ENCODE measurements at regions not wholly inside any gene's neighbourhood (a gene's known extent, or its start where the extent isn't known, plus 50 kb on each side); places are given as distances from the start of the nearest gene placed in this dataset.
"Not testable (repeated sequence)": the region's sequence is repeated elsewhere in the genome, so short reads cannot be mapped to it uniquely, and the experiment has no call there.

- ChIA-PET POLR2A (no interaction called here), CTCF (no interaction called here)
- no peak overlapping the region for H2AFZ ChIP-seq (ENCODE audit: low read depth, low read length)
- TF ChIP-seq FOS (IDR thresholded peaks at IDR 0.05; ENCODE audit: borderline replicate concordance, insufficient read depth, low read length): no peak
- TF ChIP-seq MAX (IDR thresholded peaks at IDR 0.05; ENCODE audit: insufficient read depth, insufficient read length): no peak
- no peak for TF ChIP-seq POLR2AphosphoS5 (IDR thresholded peaks at IDR 0.05; ENCODE audit: insufficient read depth, low read depth, low read length)
- DNase-seq (ENCODE audit: low read depth, low spot score) (no peak), FAIRE-seq (no peak)
- H3K9me1 ChIP-seq (replicated peaks; ENCODE audit: control insufficient read depth, extremely low read depth, insufficient read depth, low read length): no peaks in the 10 kb centered on the region
- BruUV-seq (replicated peaks): no TSS peak
- H3K9ac ChIP-seq (replicated peaks; ENCODE audit: extremely low read depth, insufficient read depth, low read length): no peak overlapping the region
- no peaks in the 10 kb centered on the region for H4K20me1 ChIP-seq (replicated peaks; ENCODE audit: control insufficient read depth, extremely low read depth, insufficient read depth, low read length)
- no peak overlapping the region for H3K27ac ChIP-seq (ENCODE audit: insufficient read depth, low read depth, low read length)
- no peaks in the 10 kb centered on the region for H3K79me2 ChIP-seq (ENCODE audit: control insufficient read depth, insufficient read depth, low read length)
- no peaks in the 10 kb centered on the region for H3K9me3 ChIP-seq (replicated peaks; ENCODE audit: control insufficient read depth, insufficient read depth, low read length)
- no peak overlapping the region for H3K4me3 ChIP-seq (replicated peaks in 1 of 3; ENCODE audit: insufficient read depth in 1 of 3, low read depth in 1 of 3, low read length in 3 of 3)
- no peaks in the 10 kb centered on the region for H3K4me1 ChIP-seq (ENCODE audit: control insufficient read depth, extremely low read depth, insufficient read depth, low read length)
- intact Hi-C loops (cut with micrococcal nuclease) (no loop called here), dilution Hi-C loops (cut with MboI; ENCODE audit: extremely low pct_ligation_motif_present, low sequenced_read_pairs) (no loop called here)
- no peak overlapping the region for H3K4me2 ChIP-seq (ENCODE audit: insufficient read depth, low read length)
- H3K27me3 ChIP-seq (ENCODE audit: control insufficient read depth in 2 of 2, insufficient read depth in 2 of 2, low read length in 2 of 2): no peaks in the 10 kb centered on the region
- H3K36me3 ChIP-seq (ENCODE audit: control insufficient read depth in 2 of 2, extremely low read depth in 1 of 2, insufficient read depth in 2 of 2, low read length in 2 of 2): no peaks in the 10 kb centered on the region
These were observed 1030.2 kb upstream of the SEMA6A start for GRCh38 chr5:117604845-117605244.

GRCh38 chr5:117599811-117600210 lies 1025.2 kb upstream of the SEMA6A start:
- H3K79me2 ChIP-seq (ENCODE audit: control insufficient read depth, insufficient read depth, low read length); H3K4me2 ChIP-seq (ENCODE audit: insufficient read depth, low read length); H3K27ac ChIP-seq (ENCODE audit: insufficient read depth, low read depth, low read length); intact Hi-C loops (cut with micrococcal nuclease); POLR2A ChIA-PET; H3K36me3 ChIP-seq (ENCODE audit: control insufficient read depth in 2 of 2, extremely low read depth in 1 of 2, insufficient read depth in 2 of 2, low read length in 2 of 2); H3K27me3 ChIP-seq (ENCODE audit: control insufficient read depth in 2 of 2, insufficient read depth in 2 of 2, low read length in 2 of 2); H2AFZ ChIP-seq (ENCODE audit: low read depth, low read length); H3K9me3 ChIP-seq (replicated peaks; ENCODE audit: control insufficient read depth, insufficient read depth, low read length); dilution Hi-C loops (cut with MboI; ENCODE audit: extremely low pct_ligation_motif_present, low sequenced_read_pairs); H3K4me1 ChIP-seq (ENCODE audit: control insufficient read depth, extremely low read depth, insufficient read depth, low read length); DNase-seq (ENCODE audit: low read depth, low spot score); H3K9ac ChIP-seq (replicated peaks; ENCODE audit: extremely low read depth, insufficient read depth, low read length); H3K9me1 ChIP-seq (replicated peaks; ENCODE audit: control insufficient read depth, extremely low read depth, insufficient read depth, low read length); CTCF ChIA-PET; FAIRE-seq; H4K20me1 ChIP-seq (replicated peaks; ENCODE audit: control insufficient read depth, extremely low read depth, insufficient read depth, low read length); BruUV-seq (replicated peaks); H3K4me3 ChIP-seq (replicated peaks in 1 of 3; ENCODE audit: insufficient read depth in 1 of 3, low read depth in 1 of 3, low read length in 3 of 3): not testable (repeated sequence)
